Neural crest cell (in vitro differentiated cells): ENCODE measurements at regions not wholly inside any gene's neighbourhood (a gene's known extent, or its start where the extent isn't known, plus 50 kb on each side); places are given as distances from the start of the nearest gene placed in this dataset.

Experiments used
- DNase-seq: peaks from one replicate; pipeline ENCODE4 v3.0.0; 2021; ENCODE audit warnings: low read depth, mixed read lengths, low spot score
- H3K27ac Mint-ChIP-seq: one replicate; pipeline ENCODE4 v1.8.0; 2021; ENCODE audit warnings: mild to moderate bottlenecking, mixed read lengths; ENCODE audit not compliant: unreplicated experiment
- H3K27me3 Mint-ChIP-seq: 2 replicates; pipeline ENCODE4 v1.8.0; 2021; ENCODE audit warnings: low read depth, mild to moderate bottlenecking, mixed read lengths
- H3K36me3 Mint-ChIP-seq: 2 replicates; pipeline ENCODE4 v1.8.0; 2021; ENCODE audit warnings: low read depth, mild to moderate bottlenecking, mixed read lengths
- H3K4me1 Mint-ChIP-seq: 2 replicates; pipeline ENCODE4 v1.8.0; 2021; ENCODE audit warnings: mixed read lengths
- H3K4me3 Mint-ChIP-seq: one replicate; pipeline ENCODE4 v1.8.0; 2021; ENCODE audit warnings: mild to moderate bottlenecking, mixed read lengths
- H3K9me3 Mint-ChIP-seq: 2 replicates; pipeline ENCODE4 v1.8.0; 2021; ENCODE audit warnings: mixed read lengths
- TF ChIP-seq, protein P1 (sequence below): fragments of 200-600 bp; sonication (generic); conservative IDR thresholded peaks from 2 replicates; pipeline ENCODE4 v1.5.0; 2021; ENCODE audit warnings: antibody characterized with exemption, mild to moderate bottlenecking

DNA sequence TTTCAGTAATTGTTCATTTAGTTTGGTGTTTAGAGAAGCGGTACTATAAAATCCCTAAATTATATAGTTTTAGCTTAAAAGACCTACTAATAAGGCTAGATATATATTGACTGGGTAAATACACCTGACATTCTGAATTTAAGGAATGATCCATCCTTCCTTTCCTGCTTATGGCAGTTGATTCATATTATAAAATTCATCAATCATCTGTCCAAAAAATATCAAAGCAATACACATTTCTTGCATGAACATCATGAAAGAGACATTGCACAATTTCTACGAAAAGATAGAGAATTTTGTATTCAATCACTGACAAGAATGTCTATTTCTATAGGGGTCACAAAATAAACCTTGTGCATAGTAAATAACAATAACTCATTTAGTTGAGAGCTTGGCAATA, 514.9 kb downstream of the SLITRK6 start:
- TF ChIP-seq, protein P1, sequence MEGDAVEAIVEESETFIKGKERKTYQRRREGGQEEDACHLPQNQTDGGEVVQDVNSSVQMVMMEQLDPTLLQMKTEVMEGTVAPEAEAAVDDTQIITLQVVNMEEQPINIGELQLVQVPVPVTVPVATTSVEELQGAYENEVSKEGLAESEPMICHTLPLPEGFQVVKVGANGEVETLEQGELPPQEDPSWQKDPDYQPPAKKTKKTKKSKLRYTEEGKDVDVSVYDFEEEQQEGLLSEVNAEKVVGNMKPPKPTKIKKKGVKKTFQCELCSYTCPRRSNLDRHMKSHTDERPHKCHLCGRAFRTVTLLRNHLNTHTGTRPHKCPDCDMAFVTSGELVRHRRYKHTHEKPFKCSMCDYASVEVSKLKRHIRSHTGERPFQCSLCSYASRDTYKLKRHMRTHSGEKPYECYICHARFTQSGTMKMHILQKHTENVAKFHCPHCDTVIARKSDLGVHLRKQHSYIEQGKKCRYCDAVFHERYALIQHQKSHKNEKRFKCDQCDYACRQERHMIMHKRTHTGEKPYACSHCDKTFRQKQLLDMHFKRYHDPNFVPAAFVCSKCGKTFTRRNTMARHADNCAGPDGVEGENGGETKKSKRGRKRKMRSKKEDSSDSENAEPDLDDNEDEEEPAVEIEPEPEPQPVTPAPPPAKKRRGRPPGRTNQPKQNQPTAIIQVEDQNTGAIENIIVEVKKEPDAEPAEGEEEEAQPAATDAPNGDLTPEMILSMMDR = no peak
- H3K9me3 Mint-ChIP-seq = no peaks in the 10 kb centered on the region
- no peaks in the 10 kb centered on the region for H3K27me3 Mint-ChIP-seq
- no peak overlapping the region for H3K27ac Mint-ChIP-seq
- H3K4me1 Mint-ChIP-seq = peaks cover 6% of the 10 kb centered on the region
- DNase-seq = no peak
- H3K4me3 Mint-ChIP-seq = no peak overlapping the region
- no peaks in the 10 kb centered on the region for H3K36me3 Mint-ChIP-seq

- TF ChIP-seq, protein P1 = no peak
- DNase-seq = no peak
- Mint-ChIP-seq H3K4me3 (no peak overlapping the region), H3K36me3 (no peaks in the 10 kb centered on the region), H3K27ac (no peak overlapping the region), H3K9me3 (no peaks in the 10 kb centered on the region), H3K27me3 (no peaks in the 10 kb centered on the region), H3K4me1 (peaks cover 11% of the 10 kb centered on the region)
Observed at GRCh38 chr13:85283408-85283807, 515.8 kb downstream of the SLITRK6 start.

GRCh38 chr13:85282876-85283275, 516.3 kb downstream of the SLITRK6 start:
- Mint-ChIP-seq H3K4me1 (peaks cover 13% of the 10 kb centered on the region), H3K36me3 (no peaks in the 10 kb centered on the region), H3K27ac (no peak overlapping the region), H3K4me3 (no peak overlapping the region), H3K9me3 (no peaks in the 10 kb centered on the region), H3K27me3 (no peaks in the 10 kb centered on the region)
- TF ChIP-seq, protein P1 = no peak
- no peak for DNase-seq

DNA sequence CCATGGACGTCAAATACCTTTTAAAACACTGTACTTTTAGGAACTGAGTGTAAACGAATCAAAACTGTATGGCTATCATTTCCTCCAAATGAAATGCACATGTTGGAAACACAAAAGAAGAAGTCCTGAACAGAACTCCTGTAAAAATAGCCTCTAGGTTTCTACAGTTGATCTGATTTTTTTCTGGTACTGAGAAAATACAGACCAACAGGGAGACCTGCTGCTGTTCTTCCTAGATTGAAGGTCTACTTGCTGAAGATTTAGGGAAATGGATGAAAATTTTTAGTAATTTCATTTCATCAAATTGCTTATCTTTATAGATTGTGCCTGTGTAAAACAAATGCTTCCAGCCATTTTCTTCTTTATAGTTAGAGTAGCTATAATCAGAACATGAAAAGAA, 520.4 kb downstream of the SLITRK6 start:
- Mint-ChIP-seq H3K4me3 (no peak overlapping the region), H3K36me3 (no peaks in the 10 kb centered on the region), H3K27me3 (no peaks in the 10 kb centered on the region), H3K27ac (no peak overlapping the region), H3K4me1 (peaks cover 15% of the 10 kb centered on the region), H3K9me3 (no peaks in the 10 kb centered on the region)
- DNase-seq = no peak
- TF ChIP-seq, protein P1 = no peak

- Mint-ChIP-seq H3K4me3 (no peak overlapping the region), H3K9me3 (no peaks in the 10 kb centered on the region), H3K4me1 (peaks cover 9% of the 10 kb centered on the region), H3K27ac (no peak overlapping the region), H3K27me3 (no peaks in the 10 kb centered on the region), H3K36me3 (no peaks in the 10 kb centered on the region)
- TF ChIP-seq, protein P1 = no peak
- no peak for DNase-seq
Observed at GRCh38 chr13:85277748-85278147, 521.5 kb downstream of the SLITRK6 start.

DNA sequence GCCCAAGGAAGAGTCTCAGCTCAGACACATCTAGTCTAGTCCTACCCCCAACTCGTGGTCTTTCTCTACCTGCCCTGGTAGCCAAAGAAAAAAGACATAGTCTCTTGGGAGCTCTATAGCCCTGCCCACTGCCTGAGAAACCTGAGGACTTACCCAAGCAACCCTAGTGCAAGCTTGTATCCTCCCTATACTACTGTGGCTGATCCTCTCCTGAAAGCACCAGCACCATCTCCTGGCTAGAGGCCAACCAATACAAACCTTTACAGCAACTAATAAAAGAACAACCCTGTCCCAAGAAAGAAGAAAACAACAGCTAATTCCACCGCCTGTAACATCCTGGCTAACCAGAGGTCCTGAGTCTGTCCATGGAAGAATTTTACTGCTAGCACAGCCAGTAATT, 532.4 kb downstream of the SLITRK6 start:
- Mint-ChIP-seq H3K27me3 (no peaks in the 10 kb centered on the region), H3K27ac (peak overlapping the region; percentile 69), H3K36me3 (peaks cover 1% of the 10 kb centered on the region), H3K4me3 (no peak overlapping the region), H3K9me3 (peaks cover 10% of the 10 kb centered on the region), H3K4me1 (peaks cover 20% of the 10 kb centered on the region)
- DNase-seq = no peak
- TF ChIP-seq, protein P1 = no peak
